ENCODE measurements at regions not wholly inside any gene's neighbourhood (a gene's known extent, or its start where the extent isn't known, plus 50 kb on each side); places are given as distances from the start of the nearest gene placed in this dataset.

DNA sequence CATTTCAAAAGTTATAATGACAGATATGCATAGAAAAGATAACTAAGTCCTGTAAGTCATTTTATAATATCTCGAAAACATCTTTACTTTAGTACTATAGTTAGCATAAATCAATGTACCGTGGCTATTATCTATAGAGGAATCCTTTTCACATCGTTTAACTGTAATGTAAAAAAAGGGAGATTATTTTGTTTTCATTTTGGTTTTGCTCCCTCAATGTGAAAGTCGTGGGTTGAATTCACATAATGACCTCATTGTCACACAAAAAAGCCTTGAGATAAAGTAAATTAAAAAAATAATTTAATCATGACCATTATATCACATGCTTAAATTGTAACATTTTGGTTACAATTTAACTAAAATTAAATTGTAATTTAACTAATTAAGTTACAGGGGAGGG is 560.5 kb upstream of the POT1 start:
- Histone ChIP-seq H3K9ac (ENCODE audit: insufficient read depth in 1 of 2, low read depth in 2 of 2, low read length in 2 of 2) (no peak overlapping the region), H3K9me3 (replicated peaks; ENCODE audit: control insufficient read depth, insufficient read depth, low read depth, low read length) (no peaks in the 10 kb centered on the region), H3K4me2 (ENCODE audit: insufficient read depth, low read length) (no peak overlapping the region), H4K20me1 (replicated peaks; ENCODE audit: control insufficient read depth, insufficient read depth, low read length) (no peaks in the 10 kb centered on the region), H3K4me3 (no peak overlapping the region), H3K4me1 (replicated peaks in 1 of 2; ENCODE audit: control insufficient read depth in 2 of 2, insufficient read depth in 2 of 2, low read length in 2 of 2) (no peaks in the 10 kb centered on the region), H3K79me2 (ENCODE audit: control insufficient read depth, insufficient read depth, low read length) (no peaks in the 10 kb centered on the region), H3K9me1 (ENCODE audit: control insufficient read depth, insufficient read depth, low read length) (no peaks in the 10 kb centered on the region), H3K27me3 (ENCODE audit: control insufficient read depth in 2 of 2, insufficient read depth in 2 of 2, low read length in 2 of 2) (no peaks in the 10 kb centered on the region), H3K27ac (ENCODE audit: extremely low read depth, low read depth, low read length) (no peak overlapping the region), H3K36me3 (ENCODE audit: control insufficient read depth, insufficient read depth, low read length) (no peaks in the 10 kb centered on the region), H2AFZ (ENCODE audit: low read depth, low read length) (no peak overlapping the region)
- no peak for TF ChIP-seq POLR3A (IDR thresholded peaks at IDR 0.05; ENCODE audit: borderline replicate concordance, extremely low read depth, insufficient read depth, insufficient read length)
- TF ChIP-seq SRSF1 (IDR thresholded peaks at IDR 0.05; ENCODE audit: low read depth, low read length) = no peak
- TF ChIP-seq ARNT (IDR thresholded peaks at IDR 0.05) = no peak
- TF ChIP-seq, protein P1, sequence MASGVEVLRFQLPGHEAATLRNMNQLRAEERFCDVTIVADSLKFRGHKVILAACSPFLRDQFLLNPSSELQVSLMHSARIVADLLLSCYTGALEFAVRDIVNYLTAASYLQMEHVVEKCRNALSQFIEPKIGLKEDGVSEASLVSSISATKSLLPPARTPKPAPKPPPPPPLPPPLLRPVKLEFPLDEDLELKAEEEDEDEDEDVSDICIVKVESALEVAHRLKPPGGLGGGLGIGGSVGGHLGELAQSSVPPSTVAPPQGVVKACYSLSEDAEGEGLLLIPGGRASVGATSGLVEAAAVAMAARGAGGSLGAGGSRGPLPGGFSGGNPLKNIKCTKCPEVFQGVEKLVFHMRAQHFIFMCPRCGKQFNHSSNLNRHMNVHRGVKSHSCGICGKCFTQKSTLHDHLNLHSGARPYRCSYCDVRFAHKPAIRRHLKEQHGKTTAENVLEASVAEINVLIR (CRISPR knock-in tag; IDR thresholded peaks at IDR 0.05) = no peak
- TF ChIP-seq KLF6 (CRISPR knock-in tag; IDR thresholded peaks at IDR 0.05; ENCODE audit: borderline replicate concordance) = no peak
- TF ChIP-seq, protein P2, sequence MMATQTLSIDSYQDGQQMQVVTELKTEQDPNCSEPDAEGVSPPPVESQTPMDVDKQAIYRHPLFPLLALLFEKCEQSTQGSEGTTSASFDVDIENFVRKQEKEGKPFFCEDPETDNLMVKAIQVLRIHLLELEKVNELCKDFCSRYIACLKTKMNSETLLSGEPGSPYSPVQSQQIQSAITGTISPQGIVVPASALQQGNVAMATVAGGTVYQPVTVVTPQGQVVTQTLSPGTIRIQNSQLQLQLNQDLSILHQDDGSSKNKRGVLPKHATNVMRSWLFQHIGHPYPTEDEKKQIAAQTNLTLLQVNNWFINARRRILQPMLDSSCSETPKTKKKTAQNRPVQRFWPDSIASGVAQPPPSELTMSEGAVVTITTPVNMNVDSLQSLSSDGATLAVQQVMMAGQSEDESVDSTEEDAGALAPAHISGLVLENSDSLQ (IDR thresholded peaks at IDR 0.05) = no peak
- no peak for TF ChIP-seq RBFOX2 (IDR thresholded peaks at IDR 0.05; ENCODE audit: low read depth, low read length)
- no peak for TF ChIP-seq XRCC3 (IDR thresholded peaks at IDR 0.05)
- TF ChIP-seq OTX1 (CRISPR knock-in tag; IDR thresholded peaks at IDR 0.05) = no peak
- TF ChIP-seq ZNF780A (CRISPR knock-in tag; IDR thresholded peaks at IDR 0.05) = no peak
- TF ChIP-seq EP400 (IDR thresholded peaks at IDR 0.05) = no peak
- TF ChIP-seq, protein P3, sequence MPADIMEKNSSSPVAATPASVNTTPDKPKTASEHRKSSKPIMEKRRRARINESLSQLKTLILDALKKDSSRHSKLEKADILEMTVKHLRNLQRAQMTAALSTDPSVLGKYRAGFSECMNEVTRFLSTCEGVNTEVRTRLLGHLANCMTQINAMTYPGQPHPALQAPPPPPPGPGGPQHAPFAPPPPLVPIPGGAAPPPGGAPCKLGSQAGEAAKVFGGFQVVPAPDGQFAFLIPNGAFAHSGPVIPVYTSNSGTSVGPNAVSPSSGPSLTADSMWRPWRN (IDR thresholded peaks at IDR 0.05; ENCODE audit: low read depth) = no peak
- TF ChIP-seq, protein P4, sequence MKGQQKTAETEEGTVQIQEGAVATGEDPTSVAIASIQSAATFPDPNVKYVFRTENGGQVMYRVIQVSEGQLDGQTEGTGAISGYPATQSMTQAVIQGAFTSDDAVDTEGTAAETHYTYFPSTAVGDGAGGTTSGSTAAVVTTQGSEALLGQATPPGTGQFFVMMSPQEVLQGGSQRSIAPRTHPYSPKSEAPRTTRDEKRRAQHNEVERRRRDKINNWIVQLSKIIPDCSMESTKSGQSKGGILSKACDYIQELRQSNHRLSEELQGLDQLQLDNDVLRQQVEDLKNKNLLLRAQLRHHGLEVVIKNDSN (CRISPR knock-in tag; IDR thresholded peaks at IDR 0.05) = no peak
- TF ChIP-seq, protein P5, sequence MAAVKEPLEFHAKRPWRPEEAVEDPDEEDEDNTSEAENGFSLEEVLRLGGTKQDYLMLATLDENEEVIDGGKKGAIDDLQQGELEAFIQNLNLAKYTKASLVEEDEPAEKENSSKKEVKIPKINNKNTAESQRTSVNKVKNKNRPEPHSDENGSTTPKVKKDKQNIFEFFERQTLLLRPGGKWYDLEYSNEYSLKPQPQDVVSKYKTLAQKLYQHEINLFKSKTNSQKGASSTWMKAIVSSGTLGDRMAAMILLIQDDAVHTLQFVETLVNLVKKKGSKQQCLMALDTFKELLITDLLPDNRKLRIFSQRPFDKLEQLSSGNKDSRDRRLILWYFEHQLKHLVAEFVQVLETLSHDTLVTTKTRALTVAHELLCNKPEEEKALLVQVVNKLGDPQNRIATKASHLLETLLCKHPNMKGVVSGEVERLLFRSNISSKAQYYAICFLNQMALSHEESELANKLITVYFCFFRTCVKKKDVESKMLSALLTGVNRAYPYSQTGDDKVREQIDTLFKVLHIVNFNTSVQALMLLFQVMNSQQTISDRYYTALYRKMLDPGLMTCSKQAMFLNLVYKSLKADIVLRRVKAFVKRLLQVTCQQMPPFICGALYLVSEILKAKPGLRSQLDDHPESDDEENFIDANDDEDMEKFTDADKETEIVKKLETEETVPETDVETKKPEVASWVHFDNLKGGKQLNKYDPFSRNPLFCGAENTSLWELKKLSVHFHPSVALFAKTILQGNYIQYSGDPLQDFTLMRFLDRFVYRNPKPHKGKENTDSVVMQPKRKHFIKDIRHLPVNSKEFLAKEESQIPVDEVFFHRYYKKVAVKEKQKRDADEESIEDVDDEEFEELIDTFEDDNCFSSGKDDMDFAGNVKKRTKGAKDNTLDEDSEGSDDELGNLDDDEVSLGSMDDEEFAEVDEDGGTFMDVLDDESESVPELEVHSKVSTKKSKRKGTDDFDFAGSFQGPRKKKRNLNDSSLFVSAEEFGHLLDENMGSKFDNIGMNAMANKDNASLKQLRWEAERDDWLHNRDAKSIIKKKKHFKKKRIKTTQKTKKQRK (IDR thresholded peaks at IDR 0.05; ENCODE audit: borderline replicate concordance, low read depth, low read length) = no peak
- TF ChIP-seq ZNF384 (IDR thresholded peaks at IDR 0.05; ENCODE audit: low read depth, low read length) = no peak
- TF ChIP-seq, protein P6, sequence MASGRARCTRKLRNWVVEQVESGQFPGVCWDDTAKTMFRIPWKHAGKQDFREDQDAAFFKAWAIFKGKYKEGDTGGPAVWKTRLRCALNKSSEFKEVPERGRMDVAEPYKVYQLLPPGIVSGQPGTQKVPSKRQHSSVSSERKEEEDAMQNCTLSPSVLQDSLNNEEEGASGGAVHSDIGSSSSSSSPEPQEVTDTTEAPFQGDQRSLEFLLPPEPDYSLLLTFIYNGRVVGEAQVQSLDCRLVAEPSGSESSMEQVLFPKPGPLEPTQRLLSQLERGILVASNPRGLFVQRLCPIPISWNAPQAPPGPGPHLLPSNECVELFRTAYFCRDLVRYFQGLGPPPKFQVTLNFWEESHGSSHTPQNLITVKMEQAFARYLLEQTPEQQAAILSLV (tag; IDR thresholded peaks at IDR 0.05) = no peak
- no peak for TF ChIP-seq SNRNP70 (optimal IDR thresholded peaks at IDR 0.05; ENCODE audit: low read depth, low read length)
- in situ Hi-C loops (cut with MboI) (no loop called here), intact Hi-C loops (cut with micrococcal nuclease) (no loop called here)
- no peak for DNase-seq (ENCODE audit: extremely low read depth in 1 of 4, low spot score in 3 of 4)
- ChIA-PET CTCF (ENCODE audit: low intra/inter-chr PET ratio) (no interaction called here), POLR2A (no interaction called here)
- no peak for ATAC-seq
- BruUV-seq (replicated peaks) = no TSS peak
- WGBS (ENCODE audit: insufficient coverage, low coverage, missing lambda C conversion rate) = 6% methylated on average over 4 of the region's 4 CpGs
- no peak for FAIRE-seq
